ENCODE measurements at regions not wholly inside any gene's neighbourhood (a gene's known extent, or its start where the extent isn't known, plus 50 kb on each side); places are given as distances from the start of the nearest gene placed in this dataset.
"Not testable (repeated sequence)": the region's sequence is repeated elsewhere in the genome, so short reads cannot be mapped to it uniquely, and the experiment has no call there.

DNA sequence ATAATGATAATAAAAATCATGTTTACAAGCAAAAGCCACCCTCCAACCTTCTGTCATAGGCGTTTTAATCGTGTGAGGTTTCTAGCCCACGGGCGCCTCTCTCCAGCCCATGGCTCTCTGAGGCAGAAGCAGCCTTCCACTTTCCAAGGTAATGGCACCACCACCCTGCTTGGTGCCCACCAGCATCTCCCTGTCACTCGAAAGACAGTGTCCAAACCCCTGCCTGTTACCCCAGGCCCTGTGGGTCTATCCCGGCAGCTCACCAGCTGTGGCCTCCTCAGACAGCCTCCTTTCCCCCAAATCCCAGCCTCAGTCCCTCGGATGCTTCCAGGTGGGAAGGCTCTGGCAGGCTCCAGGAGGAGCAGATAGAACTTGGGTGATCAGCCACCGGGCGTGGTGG is 123.8 kb upstream of the LPCAT1 start:
- H3K4me3 ChIP-seq (ENCODE audit: low read length) = no peak overlapping the region
- H3K27ac ChIP-seq (ENCODE audit: low read depth, low read length) = no peak overlapping the region
- no peak overlapping the region for H3K9ac ChIP-seq (ENCODE audit: low read depth, low read length)
- H3K27me3 ChIP-seq (ENCODE audit: insufficient read depth, low read length) = peaks cover 35% of the 10 kb centered on the region
- H3K36me3 ChIP-seq (ENCODE audit: insufficient read depth, low read length) = no peaks in the 10 kb centered on the region
- H3K9me3 ChIP-seq (ENCODE audit: insufficient read depth, low read depth, low read length) = no peaks in the 10 kb centered on the region
- WGBS = 90% methylated on average over 9 of the region's 9 CpGs
- H3K4me1 ChIP-seq (ENCODE audit: insufficient read depth, low read length) = peaks cover 11% of the 10 kb centered on the region; the same call in 1 of the 2 replicates

DNA sequence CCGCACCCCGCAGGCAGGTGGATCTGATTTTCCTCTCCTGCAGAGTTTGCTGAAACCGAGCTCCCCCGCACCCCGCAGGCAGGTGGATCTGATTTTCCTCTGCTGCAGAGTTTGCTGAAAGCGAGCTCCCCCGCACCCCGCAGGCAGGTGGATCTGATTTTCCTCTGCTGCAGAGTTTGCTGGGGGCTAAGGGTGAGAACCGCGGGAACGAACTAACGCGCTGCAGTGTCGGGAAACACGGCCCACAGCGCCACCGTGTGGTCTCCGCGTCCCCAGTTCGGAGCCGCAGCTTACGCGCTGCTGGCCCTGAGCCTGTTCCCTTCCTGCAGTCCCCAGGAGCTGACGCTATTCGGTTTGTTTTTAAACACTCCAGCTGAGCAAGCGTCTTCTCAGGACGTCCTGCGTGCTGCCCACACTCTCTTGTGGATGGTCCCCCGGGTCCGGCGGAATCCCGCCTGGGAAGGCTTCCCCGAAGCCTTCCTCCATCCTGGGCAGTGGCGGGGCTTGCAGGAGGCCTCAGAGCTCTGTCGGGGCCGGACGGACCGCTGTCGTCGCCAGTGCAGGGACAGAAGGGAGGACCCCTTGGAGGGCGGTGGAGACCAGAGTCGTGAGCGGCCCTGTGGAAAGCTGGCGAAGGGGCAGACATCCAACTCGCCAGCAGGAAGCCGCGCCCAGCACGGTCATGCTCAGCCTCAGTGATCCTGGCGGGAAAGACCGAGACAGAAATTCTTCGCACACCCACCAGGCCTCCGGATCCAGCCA is 121.2 kb upstream of the LPCAT1 start:
- H3K4me3 ChIP-seq (ENCODE audit: low read length) = peak overlapping the region; percentile 54

DNA sequence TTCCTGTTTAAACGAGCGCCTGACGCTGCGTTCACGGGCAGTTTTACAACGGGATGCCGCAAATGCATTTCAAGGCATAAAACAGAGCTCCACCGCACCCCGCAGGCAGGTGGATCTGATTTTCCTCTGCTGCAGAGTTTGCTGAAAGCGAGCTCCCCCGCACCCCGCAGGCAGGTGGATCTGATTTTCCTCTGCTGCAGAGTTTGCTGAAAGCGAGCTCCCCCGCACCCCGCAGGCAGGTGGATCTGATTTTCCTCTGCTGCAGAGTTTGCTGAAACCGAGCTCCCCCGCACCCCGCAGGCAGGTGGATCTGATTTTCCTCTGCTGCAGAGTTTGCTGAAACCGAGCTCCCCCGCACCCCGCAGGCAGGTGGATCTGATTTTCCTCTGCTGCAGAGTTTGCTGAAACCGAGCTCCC is 120.6 kb upstream of the LPCAT1 start:
- not testable (repeated sequence) for H3K27ac ChIP-seq (ENCODE audit: low read depth, low read length); H3K9ac ChIP-seq (ENCODE audit: low read depth, low read length); H3K9me3 ChIP-seq (ENCODE audit: insufficient read depth, low read depth, low read length); H3K36me3 ChIP-seq (ENCODE audit: insufficient read depth, low read length)
- peaks cover 25% of the 10 kb centered on the region for H3K4me1 ChIP-seq (ENCODE audit: insufficient read depth, low read length)
- 7% methylated on average over 14 of the region's 22 CpGs for WGBS
- peaks cover 33% of the 10 kb centered on the region for H3K27me3 ChIP-seq (ENCODE audit: insufficient read depth, low read length)
- peak overlapping the region; percentile 29 for H3K4me3 ChIP-seq (ENCODE audit: low read length)

More for the DNA sequence above, 121.2 kb upstream of the LPCAT1 start:
- 5% methylated on average over 50 of the region's 52 CpGs for WGBS
- H3K36me3 ChIP-seq (ENCODE audit: insufficient read depth, low read length) = no peaks in the 10 kb centered on the region
- peaks cover 25% of the 10 kb centered on the region for H3K4me1 ChIP-seq (ENCODE audit: insufficient read depth, low read length)
- H3K9me3 ChIP-seq (ENCODE audit: insufficient read depth, low read depth, low read length) = no peaks in the 10 kb centered on the region
- no peak overlapping the region for H3K27ac ChIP-seq (ENCODE audit: low read depth, low read length)
- no peak overlapping the region for H3K9ac ChIP-seq (ENCODE audit: low read depth, low read length)
- peaks cover 31% of the 10 kb centered on the region for H3K27me3 ChIP-seq (ENCODE audit: insufficient read depth, low read length)

- no peak overlapping the region for H3K27ac ChIP-seq (ENCODE audit: low read depth, low read length)
- H3K9ac ChIP-seq (ENCODE audit: low read depth, low read length) = no peak overlapping the region
- peaks cover 32% of the 10 kb centered on the region for H3K27me3 ChIP-seq (ENCODE audit: insufficient read depth, low read length)
- no peaks in the 10 kb centered on the region for H3K9me3 ChIP-seq (ENCODE audit: insufficient read depth, low read depth, low read length)
- peak overlapping the region; percentile 29 for H3K4me3 ChIP-seq (ENCODE audit: low read length)
- peaks cover 25% of the 10 kb centered on the region for H3K4me1 ChIP-seq (ENCODE audit: insufficient read depth, low read length)
- 29% methylated on average over 10 of the region's 14 CpGs for WGBS
- H3K36me3 ChIP-seq (ENCODE audit: insufficient read depth, low read length) = no peaks in the 10 kb centered on the region
These were observed 120.1 kb upstream of the LPCAT1 start for GRCh38 chr5:1643651-1644392.

DNA sequence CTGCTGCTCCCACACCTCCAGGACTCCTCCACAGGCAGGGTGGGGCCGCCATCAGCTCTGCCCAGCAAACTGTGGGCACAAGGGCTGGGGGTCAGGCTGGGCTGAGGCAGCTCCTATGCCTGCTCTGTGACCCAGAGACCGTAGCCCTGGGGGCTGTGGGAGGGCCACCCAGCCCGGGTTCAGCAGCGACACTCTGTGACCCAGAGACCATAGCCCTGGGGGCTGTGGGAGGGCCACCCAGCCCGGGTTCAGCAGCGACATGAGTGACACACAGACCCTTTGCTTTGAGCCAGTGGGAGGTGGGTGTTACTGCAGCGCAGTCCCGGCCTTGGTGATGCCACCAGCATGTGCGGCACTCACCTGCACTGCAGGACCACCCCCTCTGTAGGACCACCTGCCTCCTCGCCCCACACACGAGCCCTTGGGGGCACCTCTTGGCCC is 118.9 kb upstream of the LPCAT1 start:
- peaks cover 31% of the 10 kb centered on the region for H3K27me3 ChIP-seq (ENCODE audit: insufficient read depth, low read length)
- H3K4me3 ChIP-seq (ENCODE audit: low read length) = no peak overlapping the region
- WGBS = 92% methylated on average over 11 of the region's 11 CpGs
- H3K4me1 ChIP-seq (ENCODE audit: insufficient read depth, low read length) = peaks cover 25% of the 10 kb centered on the region
- H3K36me3 ChIP-seq (ENCODE audit: insufficient read depth, low read length) = no peaks in the 10 kb centered on the region
- no peak overlapping the region for H3K9ac ChIP-seq (ENCODE audit: low read depth, low read length)
- no peak overlapping the region for H3K27ac ChIP-seq (ENCODE audit: low read depth, low read length)
- H3K9me3 ChIP-seq (ENCODE audit: insufficient read depth, low read depth, low read length) = no peaks in the 10 kb centered on the region

DNA sequence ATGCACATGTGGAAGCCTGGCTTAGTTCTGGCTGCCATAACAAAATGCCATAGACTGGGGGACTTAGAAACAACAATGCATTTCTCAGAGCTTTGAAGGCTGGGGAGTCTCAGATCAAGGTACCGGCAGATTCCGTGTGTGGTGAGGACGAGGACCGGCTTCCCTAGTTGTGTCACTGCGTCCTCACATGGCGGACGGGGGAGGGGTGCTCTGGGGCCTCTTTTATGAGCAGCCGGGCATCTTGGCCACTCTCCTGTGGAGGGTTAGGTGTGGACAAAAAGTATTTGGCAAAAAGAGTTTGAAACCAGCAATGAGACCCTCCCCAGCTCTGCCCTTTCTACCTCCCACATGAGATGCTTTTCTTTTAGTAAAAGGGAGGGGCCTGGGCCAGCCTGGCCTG is 118.5 kb upstream of the LPCAT1 start:
- peaks cover 31% of the 10 kb centered on the region for H3K27me3 ChIP-seq (ENCODE audit: insufficient read depth, low read length)
- H3K27ac ChIP-seq (ENCODE audit: low read depth, low read length) = no peak overlapping the region
- no peak overlapping the region for H3K9ac ChIP-seq (ENCODE audit: low read depth, low read length)
- H3K4me3 ChIP-seq (ENCODE audit: low read length) = no peak overlapping the region
- peaks cover 25% of the 10 kb centered on the region for H3K4me1 ChIP-seq (ENCODE audit: insufficient read depth, low read length)
- H3K36me3 ChIP-seq (ENCODE audit: insufficient read depth, low read length) = no peaks in the 10 kb centered on the region
- no peaks in the 10 kb centered on the region for H3K9me3 ChIP-seq (ENCODE audit: insufficient read depth, low read depth, low read length)
- WGBS = 85% methylated on average over 8 of the region's 8 CpGs

GRCh38 chr5:1641560-1642166 is 117.9 kb upstream of the LPCAT1 start:
- peak overlapping the region; percentile 9; the same call in 1 of the 2 replicates for H3K4me3 ChIP-seq (ENCODE audit: low read length)
- no peaks in the 10 kb centered on the region for H3K36me3 ChIP-seq (ENCODE audit: insufficient read depth, low read length)
- no peak overlapping the region for H3K9ac ChIP-seq (ENCODE audit: low read depth, low read length)
- H3K27me3 ChIP-seq (ENCODE audit: insufficient read depth, low read length) = peaks cover 31% of the 10 kb centered on the region
- H3K9me3 ChIP-seq (ENCODE audit: insufficient read depth, low read depth, low read length) = no peaks in the 10 kb centered on the region
- WGBS = 6% methylated on average over 12 of the region's 12 CpGs
- peak overlapping the region; percentile 48; the same call in 1 of the 2 replicates for H3K27ac ChIP-seq (ENCODE audit: low read depth, low read length)
- H3K4me1 ChIP-seq (ENCODE audit: insufficient read depth, low read length) = peaks cover 25% of the 10 kb centered on the region

DNA sequence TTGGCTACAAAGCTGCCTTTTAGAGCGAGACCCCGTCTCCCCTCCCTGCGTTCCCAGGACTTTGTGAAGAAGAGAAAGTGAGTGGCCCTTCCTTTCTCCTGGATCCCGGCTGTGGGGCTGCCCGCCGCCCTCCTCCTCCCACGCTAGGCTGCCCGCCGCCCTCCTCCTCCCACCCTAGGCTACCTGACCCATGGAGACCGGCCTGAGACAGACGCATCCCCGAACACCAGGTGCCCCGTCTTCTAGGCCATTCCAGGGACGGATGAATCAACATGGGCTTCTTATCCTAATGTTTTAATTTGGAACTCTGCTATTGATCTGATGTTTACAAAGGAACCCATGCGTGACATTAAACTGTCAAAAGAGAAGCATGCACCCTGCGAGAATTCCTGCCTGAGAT is 117.3 kb upstream of the LPCAT1 start:
- 78% methylated on average over 12 of the region's 16 CpGs for WGBS
- H3K9me3 ChIP-seq (ENCODE audit: insufficient read depth, low read depth, low read length) = no peaks in the 10 kb centered on the region

DNA sequence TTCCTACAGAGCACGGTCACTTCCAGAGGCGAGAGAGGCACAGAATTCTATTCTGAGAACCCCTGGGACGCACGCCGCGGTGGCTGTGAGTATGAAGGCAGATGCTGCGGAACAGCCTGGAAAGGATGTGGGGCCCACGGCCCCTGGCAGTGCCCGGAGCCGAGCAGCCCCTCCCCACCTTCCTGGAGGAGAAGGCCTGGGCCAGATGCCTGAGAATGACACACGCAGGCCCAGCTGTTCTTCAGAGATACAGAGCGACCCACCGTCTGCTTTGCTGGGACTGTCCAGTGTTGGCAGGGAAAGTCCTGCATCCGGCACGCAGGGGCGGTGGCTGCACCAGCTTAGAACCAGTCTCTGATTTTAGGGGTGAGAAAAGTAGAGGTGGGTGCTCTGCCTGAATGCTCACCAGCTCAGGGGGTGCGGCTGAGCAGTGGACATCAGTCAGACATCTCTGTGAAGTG is 116.7 kb upstream of the LPCAT1 start:
- Histone ChIP-seq H3K36me3 (ENCODE audit: insufficient read depth, low read length) (no peaks in the 10 kb centered on the region), H3K4me1 (ENCODE audit: insufficient read depth, low read length) (peaks cover 25% of the 10 kb centered on the region), H3K27ac (ENCODE audit: low read depth, low read length) (no peak overlapping the region), H3K4me3 (ENCODE audit: low read length) (no peak overlapping the region), H3K27me3 (ENCODE audit: insufficient read depth, low read length) (peaks cover 30% of the 10 kb centered on the region), H3K9ac (ENCODE audit: low read depth, low read length) (no peak overlapping the region), H3K9me3 (ENCODE audit: insufficient read depth, low read depth, low read length) (no peaks in the 10 kb centered on the region)
- 94% methylated on average over 17 of the region's 17 CpGs for WGBS

More for the DNA sequence above, 117.3 kb upstream of the LPCAT1 start:
- H3K4me1 ChIP-seq (ENCODE audit: insufficient read depth, low read length) = peaks cover 25% of the 10 kb centered on the region
- no peaks in the 10 kb centered on the region for H3K36me3 ChIP-seq (ENCODE audit: insufficient read depth, low read length)
- H3K9ac ChIP-seq (ENCODE audit: low read depth, low read length) = no peak overlapping the region
- H3K4me3 ChIP-seq (ENCODE audit: low read length) = peak overlapping the region; percentile 9; the same call in 1 of the 2 replicates
- H3K27me3 ChIP-seq (ENCODE audit: insufficient read depth, low read length) = peaks cover 31% of the 10 kb centered on the region
- peak overlapping the region; percentile 48; the same call in 1 of the 2 replicates for H3K27ac ChIP-seq (ENCODE audit: low read depth, low read length)

GRCh38 chr5:1639757-1640156 is 116.0 kb upstream of the LPCAT1 start:
- no peak overlapping the region for H3K27ac ChIP-seq (ENCODE audit: low read depth, low read length)
- no peak overlapping the region for H3K4me3 ChIP-seq (ENCODE audit: low read length)
- H3K36me3 ChIP-seq (ENCODE audit: insufficient read depth, low read length) = no peaks in the 10 kb centered on the region
- WGBS = 95% methylated on average over 14 of the region's 14 CpGs
- no peaks in the 10 kb centered on the region for H3K9me3 ChIP-seq (ENCODE audit: insufficient read depth, low read depth, low read length)
- no peak overlapping the region for H3K9ac ChIP-seq (ENCODE audit: low read depth, low read length)
- H3K4me1 ChIP-seq (ENCODE audit: insufficient read depth, low read length) = peaks cover 25% of the 10 kb centered on the region
- peaks cover 23% of the 10 kb centered on the region for H3K27me3 ChIP-seq (ENCODE audit: insufficient read depth, low read length)
